K562 (cell line): ENCODE measurements at regions not wholly inside any gene's neighbourhood (a gene's known extent, or its start where the extent isn't known, plus 50 kb on each side); places are given as distances from the start of the nearest gene placed in this dataset.
"Not testable (repeated sequence)": the region's sequence is repeated elsewhere in the genome, so short reads cannot be mapped to it uniquely, and the experiment has no call there.

Experiments
- ATAC-seq: fragments of 200-7000 bp; cut with Tn5 transposase; 3 replicates; pipeline ENCODE4 v1.9.1; 2020; ENCODE audit warnings: moderate library complexity
- BruUV-seq: library from RNA; stranded (reverse); fragments of 400-500 nt; replicated peaks from 2 replicates; lab custom pipeline; 2021; lab: Mats Ljungman, UMichigan
- CTCF ChIA-PET: fragments of 300-600 bp; formaldehyde crosslinking; extraction: SDS; loops from one replicate; lab custom pipeline; 2021; ENCODE audit warnings: low intra/inter-chr PET ratio; lab: Yijun Ruan, JAX
- POLR2A ChIA-PET: fragments of 300-600, 350-650 bp; sonication (Branson Sonifier 250); formaldehyde crosslinking; extraction: SDS; loops from one replicate; lab custom pipeline; 2021; ENCODE audit warnings: antibody characterized with exemption, inconsistent platforms; lab: Yijun Ruan, JAX
- DNase-seq, 4 experiments: peaks; one replicate each; pipeline versions ENCODE4 v3.0.0 to v3.0.0-alpha.2; 2011 to 2018; ENCODE audit warnings: low spot score in 3 of 4, mixed read lengths in 3 of 4; ENCODE audit errors: extremely low read depth in 1 of 4
- FAIRE-seq: peaks from 2 replicates; lab custom pipeline; 2011; peaks lifted over from hg19 to GRCh38; lab: Jason Lieb, UNC
- H2AFZ ChIP-seq: 2 replicates; pipeline ENCODE4 v1.6.0; 2011; ENCODE audit warnings: low read depth, low read length, control low read depth, inconsistent platforms
- H3K27ac ChIP-seq: fragments of 200-600 bp; 3 replicates; pipeline ENCODE4 v1.8.0; 2011; ENCODE audit warnings: low read depth, mild to moderate bottlenecking, control low read depth, inconsistent platforms, low read length, moderate library complexity, mixed read lengths; ENCODE audit errors: extremely low read depth
- H3K27me3 ChIP-seq, 2 experiments: fragments of 300-600 bp in 1 of 2; 2 replicates in 1 of 2; 3 replicates in 1 of 2; pipeline versions ENCODE4 v1.6.0 to v1.8.0; 2011; ENCODE audit warnings: inconsistent platforms in 2 of 2, low read length in 2 of 2, mild to moderate bottlenecking in 1 of 2, mixed read lengths in 1 of 2, moderate library complexity in 1 of 2; ENCODE audit not compliant: control insufficient read depth in 2 of 2, insufficient read depth in 2 of 2
- H3K36me3 ChIP-seq: fragments of 300-600 bp; 3 replicates; pipeline ENCODE4 v1.8.0; 2011; ENCODE audit warnings: mild to moderate bottlenecking, low read length, inconsistent platforms; ENCODE audit not compliant: control insufficient read depth, insufficient read depth
- H3K4me1 ChIP-seq, 2 experiments: fragments of 200-600 bp in 1 of 2; replicated peaks in 1 of 2; 2 replicates in 1 of 2; 3 replicates in 1 of 2; pipeline versions ENCODE4 v1.5.1 to v1.8.0; 2011; ENCODE audit warnings: inconsistent platforms in 2 of 2, low read length in 2 of 2, mild to moderate bottlenecking in 1 of 2, mixed read lengths in 1 of 2, moderate library complexity in 1 of 2; ENCODE audit not compliant: control insufficient read depth in 2 of 2, insufficient read depth in 2 of 2
- H3K4me2 ChIP-seq: 2 replicates; pipeline ENCODE4 v1.6.1; 2011; ENCODE audit warnings: low read length, control low read depth, inconsistent platforms, mixed read lengths; ENCODE audit not compliant: insufficient read depth
- H3K4me3 ChIP-seq: fragments of 200-600 bp; sonication (generic), shearing (Covaris generic); 2 replicates; pipeline ENCODE4 v1.5.1; 2016; ENCODE audit warnings: control low read depth, inconsistent platforms
- H3K79me2 ChIP-seq: fragments of 200-600 bp; 3 replicates; pipeline ENCODE4 v1.8.0; 2011; ENCODE audit warnings: low read length, inconsistent platforms; ENCODE audit not compliant: control insufficient read depth, insufficient read depth
- H3K9ac ChIP-seq, 2 experiments: 2 replicates each; pipeline versions ENCODE4 v1.6.0 to v1.6.1; 2011; ENCODE audit warnings: low read depth in 2 of 2, low read length in 2 of 2, control low read depth in 1 of 2, inconsistent platforms in 1 of 2, mild to moderate bottlenecking in 1 of 2, mixed read lengths in 1 of 2; ENCODE audit not compliant: insufficient read depth in 1 of 2
- H3K9me1 ChIP-seq: one replicate; pipeline ENCODE4 v1.6.0; 2011; ENCODE audit warnings: inconsistent platforms, mild to moderate bottlenecking, low read length, moderate library complexity; ENCODE audit not compliant: control insufficient read depth, insufficient read depth
- H3K9me3 ChIP-seq: replicated peaks from 2 replicates; pipeline ENCODE4 v1.5.1; 2011; ENCODE audit warnings: low read depth, low read length, inconsistent platforms; ENCODE audit not compliant: control insufficient read depth, insufficient read depth
- H4K20me1 ChIP-seq: replicated peaks from 2 replicates; pipeline ENCODE4 v1.6.1; 2011; ENCODE audit warnings: low read length, inconsistent platforms, mixed read lengths; ENCODE audit not compliant: control insufficient read depth, insufficient read depth
- CBX2 ChIP-seq: fragments of 200-600 bp; sonication (generic); IDR thresholded peaks from one replicate; pipeline ENCODE4 v1.6.1; 2012; ENCODE audit warnings: mild to moderate bottlenecking, low read length, inconsistent platforms; ENCODE audit not compliant: insufficient read depth, poor library complexity, severe bottlenecking
- FOXP4 ChIP-seq: sonication (generic); formaldehyde crosslinking; IDR thresholded peaks from 2 replicates; pipeline ENCODE4 v1.8.0; 2022; ENCODE audit warnings: mild to moderate bottlenecking, missing genetic modification reagents, borderline replicate concordance
- KAT8 ChIP-seq: fragments of 450-650 bp; IDR thresholded peaks from 2 replicates; pipeline ENCODE4 v1.6.1; 2016; ENCODE audit warnings: low read depth, mild to moderate bottlenecking
- KDM2B ChIP-seq: fragments of 250-450 bp; sonication (Bioruptor Pico); IDR thresholded peaks from 2 replicates; pipeline ENCODE4 v1.8.0; 2021; ENCODE audit warnings: mild to moderate bottlenecking, moderate library complexity
- LEF1 ChIP-seq: fragments of 450-650 bp; IDR thresholded peaks from 2 replicates; pipeline ENCODE4 v1.6.1; 2016; ENCODE audit warnings: mild to moderate bottlenecking
- MEIS2 ChIP-seq: fragments of 450-650 bp; IDR thresholded peaks from 2 replicates; pipeline ENCODE4 v1.6.1; 2014; ENCODE audit warnings: mild to moderate bottlenecking; ENCODE audit not compliant: partially characterized antibody
- NELFE ChIP-seq: IDR thresholded peaks from 2 replicates; pipeline ENCODE4 v1.6.1; 2011; ENCODE audit warnings: mild to moderate bottlenecking; ENCODE audit not compliant: insufficient read depth, insufficient read length
- NR2C1 ChIP-seq, 2 experiments: fragments of 450-650 bp; IDR thresholded peaks; 2 replicates each; pipeline ENCODE4 v1.6.1; 2017; ENCODE audit warnings: mild to moderate bottlenecking in 2 of 2, antibody characterized with exemption in 1 of 2, inconsistent platforms in 1 of 2, missing compliant biosample characterization in 1 of 2, missing genetic modification characterization in 1 of 2
- SMARCB1 ChIP-seq: IDR thresholded peaks from 2 replicates; pipeline ENCODE4 v1.6.1; 2011; ENCODE audit warnings: improper control_type of control experiment, low read depth; ENCODE audit not compliant: insufficient read length
- SNRNP70 ChIP-seq: fragments of 200-400 bp; formaldehyde crosslinking; optimal IDR thresholded peaks from 2 replicates; pipeline ENCODE3; 2017; ENCODE audit warnings: low read depth, low read length
- TAF15 ChIP-seq: fragments of 200-400 bp; formaldehyde crosslinking; IDR thresholded peaks from 2 replicates; pipeline ENCODE4 v1.6.1; 2017; ENCODE audit warnings: mild to moderate bottlenecking, low read depth, low read length, moderate library complexity
- TCF3 ChIP-seq: sonication (generic); formaldehyde crosslinking; IDR thresholded peaks from 2 replicates; pipeline ENCODE4 v1.4.0; 2020; ENCODE audit warnings: mild to moderate bottlenecking, missing genetic modification reagents
- THRAP3 ChIP-seq: fragments of 450-650 bp; IDR thresholded peaks from 2 replicates; pipeline ENCODE4 v1.6.1; 2016; ENCODE audit warnings: mild to moderate bottlenecking, inconsistent platforms, borderline replicate concordance
- ZKSCAN1 ChIP-seq: fragments of 150-350 bp; IDR thresholded peaks from 2 replicates; pipeline ENCODE4 v1.6.1; 2016; ENCODE audit warnings: low read depth, low read length
- ZNF347 ChIP-seq: fragments of 450-650 bp; formaldehyde crosslinking; IDR thresholded peaks from 2 replicates; pipeline ENCODE4 v1.4.0; 2020; ENCODE audit warnings: low read depth, mild to moderate bottlenecking, moderate library complexity
- ZNF445 ChIP-seq: fragments of 250-450 bp; sonication (Bioruptor Pico); IDR thresholded peaks from 2 replicates; pipeline ENCODE4 v1.4.0; 2020; ENCODE audit warnings: low read depth, mild to moderate bottlenecking, moderate library complexity
- ZNF507 ChIP-seq: conservative IDR thresholded peaks from 2 replicates; pipeline ENCODE4 v1.6.1; 2017; ENCODE audit warnings: missing genetic modification characterization, missing compliant biosample characterization
- ZNF766 ChIP-seq: fragments of 200-800 bp; sonication (Bioruptor generic); conservative IDR thresholded peaks from 2 replicates; pipeline ENCODE4 v1.6.1; 2016; ENCODE audit warnings: missing genetic modification characterization, missing compliant biosample characterization
- WGBS: fragments of 100-300 bp; shearing (Covaris generic); methylation state at CpG from one replicate; pipeline ENCODE4 v1.1.6; 2016; ENCODE audit warnings: low coverage, mixed read lengths; ENCODE audit not compliant: insufficient coverage; ENCODE audit errors: missing lambda C conversion rate; 5-methylcytosine and 5-hydroxymethylcytosine counted together
- in situ Hi-C: fragments of 300-500 bp; cut with MboI; formaldehyde crosslinking; loops from 4 replicates; pipeline ENCODE4 v1.15.0; 2018; ENCODE audit warnings: inconsistent platforms, mixed read lengths
- intact Hi-C: fragments of 100-400 bp; cut with micrococcal nuclease; formaldehyde crosslinking; loops from 2 replicates; pipeline ENCODE4 v1.14.2; 2022

- BruUV-seq, result no TSS peak
- CTCF ChIA-PET, result no interaction called here
Observed at GRCh38 chr16:48955837-48956236, 325.8 kb downstream of the CBLN1 start.

GRCh38 chr16:48951621-48952125 lies 330.0 kb downstream of the CBLN1 start:
- H3K4me3 ChIP-seq, H3K36me3 ChIP-seq, H3K27ac ChIP-seq, ATAC-seq, H3K79me2 ChIP-seq, in situ Hi-C loops, FAIRE-seq, H3K9ac ChIP-seq, H3K4me2 ChIP-seq, H3K27me3 ChIP-seq, BruUV-seq, H3K4me1 ChIP-seq, CTCF ChIA-PET, H2AFZ ChIP-seq, H3K9me3 ChIP-seq, H3K9me1 ChIP-seq, intact Hi-C loops, H4K20me1 ChIP-seq, DNase-seq, POLR2A ChIA-PET: not testable (repeated sequence)
- WGBS, result no CpG with 5 or more reads among the region's 41 CpGs

More at GRCh38 chr16:48955837-48956236, 325.8 kb downstream of the CBLN1 start:
- no peaks in the 10 kb centered on the region for H3K36me3 ChIP-seq
- no peak overlapping the region for H2AFZ ChIP-seq
- no peak overlapping the region for H3K9ac ChIP-seq
- no peak for TF ChIP-seq ZNF445 (CRISPR knock-in tag)
- TF ChIP-seq ZNF347 (CRISPR knock-in tag), result no peak
- no peak for TF ChIP-seq SNRNP70
- no peak for TF ChIP-seq CBX2
- TF ChIP-seq SMARCB1, result no peak
- TF ChIP-seq NELFE, result no peak
- no peak for TF ChIP-seq THRAP3
- no peak for TF ChIP-seq KDM2B (CRISPR knock-in tag)
- TF ChIP-seq MEIS2, result no peak
- no peak for TF ChIP-seq LEF1
- no peak for TF ChIP-seq KAT8
- no peak for TF ChIP-seq ZNF507
- TF ChIP-seq NR2C1 (IDR thresholded peaks at IDR 0.05), result no peak
- TF ChIP-seq NR2C1 (tag; IDR thresholded peaks at IDR 0.05), result no peak
- TF ChIP-seq ZNF766 (CRISPR knock-in tag), result no peak
- no peak for TF ChIP-seq TAF15
- TF ChIP-seq FOXP4 (CRISPR knock-in tag), result no peak
- no peak for TF ChIP-seq TCF3 (CRISPR knock-in tag)
- TF ChIP-seq ZKSCAN1, result no peak
- H3K27ac ChIP-seq, result no peak overlapping the region
- in situ Hi-C loops, result no loop called here
- no peak overlapping the region for H3K4me3 ChIP-seq
- DNase-seq (no peak), ATAC-seq (no peak), FAIRE-seq (no peak)
- WGBS, result 0% methylated on average over 3 of the region's 3 CpGs
- no peak overlapping the region for H3K4me2 ChIP-seq
- intact Hi-C loops, result no loop called here
- H3K9me1 ChIP-seq, result no peaks in the 10 kb centered on the region
- no peaks in the 10 kb centered on the region for H3K9me3 ChIP-seq
- H3K27me3 ChIP-seq, result no peaks in the 10 kb centered on the region
- POLR2A ChIA-PET, result interaction anchor here (0.5 to 1.2 kb wide), 3 partner anchors 18 to 169 kb away, joined by 3 read pairs; no protein-coding TSS in a partner anchor
- no peaks in the 10 kb centered on the region for H3K79me2 ChIP-seq
- no peaks in the 10 kb centered on the region for H4K20me1 ChIP-seq
- no peaks in the 10 kb centered on the region for H3K4me1 ChIP-seq
